CD8-positive, alpha-beta memory T cell (primary cell): ENCODE measurements at regions not wholly inside any gene's neighbourhood (a gene's known extent, or its start where the extent isn't known, plus 50 kb on each side); places are given as distances from the start of the nearest gene placed in this dataset.

Experiments used
- CTCF ChIA-PET: fragments of 350-600 bp; sonication (Branson Sonifier 250); formaldehyde crosslinking; loops from one replicate; lab custom pipeline; 2021; ENCODE audit warnings: antibody characterized with exemption; lab: Charles Lee
- POLR2A ChIA-PET: fragments of 350-600 bp; sonication (Branson Sonifier 250); formaldehyde crosslinking; loops from one replicate; lab custom pipeline; 2021; ENCODE audit warnings: antibody characterized with exemption; lab: Charles Lee
- DNase-seq, 5 donors: peaks; one replicate each; pipeline versions ENCODE4 v3.0.0 to v3.0.0-alpha.2; 2020 to 2022; ENCODE audit warnings: mixed read lengths in 1 of 5
- H3K27ac ChIP-seq: one replicate; pipeline ENCODE4 v1.7.0; 2013; ENCODE audit warnings: low read depth, mild to moderate bottlenecking, low read length, moderate library complexity
- H3K27me3 ChIP-seq: 2 replicates; pipeline ENCODE4 v1.7.0; 2013; ENCODE audit warnings: low read length, mild to moderate bottlenecking; ENCODE audit not compliant: insufficient read depth, poor library complexity, severe bottlenecking
- H3K36me3 ChIP-seq: 2 replicates; pipeline ENCODE4 v1.7.0; 2013; ENCODE audit warnings: mild to moderate bottlenecking, low read length, moderate library complexity; ENCODE audit not compliant: insufficient read depth
- H3K4me1 ChIP-seq: 2 replicates; pipeline ENCODE4 v1.7.0; 2013; ENCODE audit warnings: mild to moderate bottlenecking, low read length, moderate library complexity; ENCODE audit not compliant: insufficient read depth
- H3K4me3 ChIP-seq: 2 replicates; pipeline ENCODE4 v1.7.0; 2013; ENCODE audit warnings: mild to moderate bottlenecking, low read length
- H3K9me3 ChIP-seq: 2 replicates; pipeline ENCODE4 v1.7.0; 2013; ENCODE audit warnings: mild to moderate bottlenecking, low read length
- H3K27ac Mint-ChIP-seq, 8 donors: one replicate each; pipeline ENCODE4 v1.8.0; 2020 to 2021; ENCODE audit warnings: mixed read lengths in 8 of 8, mild to moderate bottlenecking in 6 of 8, inconsistent platforms in 3 of 8, moderate library complexity in 3 of 8
- H3K27me3 Mint-ChIP-seq, 2 donors: one replicate each; pipeline ENCODE4 v1.8.0; 2020 to 2021; ENCODE audit warnings: mixed read lengths in 2 of 2, mild to moderate bottlenecking in 1 of 2, moderate library complexity in 1 of 2
- H3K36me3 Mint-ChIP-seq, 3 donors: one replicate each; pipeline ENCODE4 v1.8.0; 2020 to 2021; ENCODE audit warnings: mixed read lengths in 3 of 3, inconsistent platforms in 1 of 3, mild to moderate bottlenecking in 1 of 3
- H3K4me1 Mint-ChIP-seq, 3 donors: one replicate each; pipeline ENCODE4 v1.8.0; 2020 to 2021; ENCODE audit warnings: mixed read lengths in 3 of 3, inconsistent platforms in 1 of 3, mild to moderate bottlenecking in 1 of 3
- H3K4me3 Mint-ChIP-seq, 7 donors: one replicate each; pipeline ENCODE4 v1.8.0; 2020 to 2021; ENCODE audit warnings: mixed read lengths in 7 of 7, mild to moderate bottlenecking in 6 of 7, moderate library complexity in 4 of 7, inconsistent platforms in 2 of 7
- H3K9me3 Mint-ChIP-seq, 5 donors: one replicate each; pipeline ENCODE4 v1.8.0; 2020 to 2022; ENCODE audit warnings: mixed read lengths in 5 of 5, mild to moderate bottlenecking in 3 of 5, moderate library complexity in 2 of 5, inconsistent platforms in 1 of 5

GRCh38 chr9:108297073-108297472 is 558.7 kb downstream of the ACTL7B start:
- H3K4me3 ChIP-seq, result no peak overlapping the region
- ChIA-PET CTCF (no interaction called here), POLR2A (no interaction called here)
- peak overlapping the region in 1 of 8 donors; percentile 77 for H3K27ac Mint-ChIP-seq
- H3K27me3 Mint-ChIP-seq, result peaks cover 0 to 1% of the 10 kb centered on the region in 2 donors
- no peak overlapping the region for H3K4me3 Mint-ChIP-seq
- no peaks in the 10 kb centered on the region for H3K4me1 Mint-ChIP-seq
- H3K9me3 Mint-ChIP-seq, result peaks cover 0 to 6% (median 3%) of the 10 kb centered on the region in 5 donors
- no peaks in the 10 kb centered on the region for H3K27me3 ChIP-seq
- no peak for DNase-seq
- no peaks in the 10 kb centered on the region for H3K9me3 ChIP-seq
- no peak overlapping the region for H3K27ac ChIP-seq
- no peaks in the 10 kb centered on the region for H3K4me1 ChIP-seq
- no peaks in the 10 kb centered on the region for H3K36me3 Mint-ChIP-seq
- no peaks in the 10 kb centered on the region for H3K36me3 ChIP-seq

GRCh38 chr9:108296056-108296455 is 559.7 kb downstream of the ACTL7B start:
- H3K27ac ChIP-seq, result no peak overlapping the region
- Mint-ChIP-seq H3K9me3 (peaks cover 0 to 6% (median 3%) of the 10 kb centered on the region in 5 donors), H3K4me1 (no peaks in the 10 kb centered on the region), H3K4me3 (no peak overlapping the region), H3K27ac (no peak overlapping the region), H3K27me3 (peaks cover 0 to 1% of the 10 kb centered on the region in 2 donors), H3K36me3 (no peaks in the 10 kb centered on the region)
- no peak for DNase-seq
- H3K4me1 ChIP-seq, result no peaks in the 10 kb centered on the region
- CTCF ChIA-PET, result no interaction called here
- H3K9me3 ChIP-seq, result no peaks in the 10 kb centered on the region
- H3K4me3 ChIP-seq, result no peak overlapping the region
- POLR2A ChIA-PET, result no interaction called here
- no peaks in the 10 kb centered on the region for H3K36me3 ChIP-seq
- no peaks in the 10 kb centered on the region for H3K27me3 ChIP-seq

GRCh38 chr9:108291586-108291932 is 564.2 kb downstream of the ACTL7B start:
- Mint-ChIP-seq H3K27me3 (peaks cover 0 to 1% of the 10 kb centered on the region in 2 donors), H3K4me1 (no peaks in the 10 kb centered on the region), H3K9me3 (peaks cover 0 to 6% (median 0%) of the 10 kb centered on the region in 5 donors), H3K4me3 (no peak overlapping the region), H3K27ac (no peak overlapping the region), H3K36me3 (no peaks in the 10 kb centered on the region)
- ChIA-PET CTCF (no interaction called here), POLR2A (no interaction called here)
- no peaks in the 10 kb centered on the region for H3K36me3 ChIP-seq
- no peak overlapping the region for H3K4me3 ChIP-seq
- no peaks in the 10 kb centered on the region for H3K27me3 ChIP-seq
- no peaks in the 10 kb centered on the region for H3K9me3 ChIP-seq
- no peak for DNase-seq
- no peaks in the 10 kb centered on the region for H3K4me1 ChIP-seq
- no peak overlapping the region for H3K27ac ChIP-seq

- no peak for DNase-seq
- H3K4me1 ChIP-seq, result no peaks in the 10 kb centered on the region
- no peaks in the 10 kb centered on the region for H3K36me3 ChIP-seq
- H3K4me3 ChIP-seq, result no peak overlapping the region
- H3K4me1 Mint-ChIP-seq, result no peaks in the 10 kb centered on the region
- no peaks in the 10 kb centered on the region for H3K27me3 Mint-ChIP-seq
- H3K4me3 Mint-ChIP-seq, result no peak overlapping the region
- ChIA-PET POLR2A (no interaction called here), CTCF (no interaction called here)
- no peak overlapping the region for H3K27ac ChIP-seq
- H3K27me3 ChIP-seq, result no peaks in the 10 kb centered on the region
- no peak overlapping the region for H3K27ac Mint-ChIP-seq
- no peaks in the 10 kb centered on the region for H3K9me3 ChIP-seq
- H3K36me3 Mint-ChIP-seq, result no peaks in the 10 kb centered on the region
- H3K9me3 Mint-ChIP-seq, result peaks cover 0 to 6% (median 0%) of the 10 kb centered on the region in 5 donors
Measured at GRCh38 chr9:108290839-108291585, 564.8 kb downstream of the ACTL7B start.

- no peaks in the 10 kb centered on the region for H3K36me3 ChIP-seq
- H3K4me3 ChIP-seq, result no peak overlapping the region
- no peak for DNase-seq
- Mint-ChIP-seq H3K27ac (no peak overlapping the region), H3K4me1 (no peaks in the 10 kb centered on the region), H3K36me3 (no peaks in the 10 kb centered on the region), H3K4me3 (no peak overlapping the region), H3K9me3 (peaks cover 0 to 4% (median 1%) of the 10 kb centered on the region in 5 donors), H3K27me3 (no peaks in the 10 kb centered on the region)
- H3K27me3 ChIP-seq, result no peaks in the 10 kb centered on the region
- H3K27ac ChIP-seq, result no peak overlapping the region
- ChIA-PET CTCF (no interaction called here), POLR2A (no interaction called here)
- H3K9me3 ChIP-seq, result no peaks in the 10 kb centered on the region
- no peaks in the 10 kb centered on the region for H3K4me1 ChIP-seq
Measured at GRCh38 chr9:108286638-108287206, 569.1 kb downstream of the ACTL7B start.

GRCh38 chr9:108283696-108284095 is 572.1 kb downstream of the ACTL7B start:
- Histone ChIP-seq H3K27me3 (no peaks in the 10 kb centered on the region), H3K4me1 (no peaks in the 10 kb centered on the region), H3K4me3 (no peak overlapping the region), H3K27ac (no peak overlapping the region), H3K9me3 (no peaks in the 10 kb centered on the region), H3K36me3 (no peaks in the 10 kb centered on the region)
- no peak overlapping the region for H3K27ac Mint-ChIP-seq
- POLR2A ChIA-PET, result no interaction called here
- no peaks in the 10 kb centered on the region for H3K4me1 Mint-ChIP-seq
- H3K9me3 Mint-ChIP-seq, result peaks cover 0 to 5% (median 3%) of the 10 kb centered on the region in 5 donors
- H3K4me3 Mint-ChIP-seq, result no peak overlapping the region
- H3K36me3 Mint-ChIP-seq, result no peaks in the 10 kb centered on the region
- no peak for DNase-seq
- no peaks in the 10 kb centered on the region for H3K27me3 Mint-ChIP-seq
- CTCF ChIA-PET, result no interaction called here

- Histone ChIP-seq H3K4me1 (no peaks in the 10 kb centered on the region), H3K4me3 (no peak overlapping the region), H3K27ac (no peak overlapping the region), H3K9me3 (no peaks in the 10 kb centered on the region), H3K27me3 (no peaks in the 10 kb centered on the region), H3K36me3 (no peaks in the 10 kb centered on the region)
- ChIA-PET POLR2A (no interaction called here), CTCF (no interaction called here)
- DNase-seq, result no peak
- no peaks in the 10 kb centered on the region for H3K4me1 Mint-ChIP-seq
- no peak overlapping the region for H3K4me3 Mint-ChIP-seq
- H3K36me3 Mint-ChIP-seq, result no peaks in the 10 kb centered on the region
- no peaks in the 10 kb centered on the region for H3K27me3 Mint-ChIP-seq
- H3K27ac Mint-ChIP-seq, result no peak overlapping the region
- peaks cover 0 to 6% (median 3%) of the 10 kb centered on the region in 5 donors for H3K9me3 Mint-ChIP-seq
Measured at GRCh38 chr9:108282872-108283271, 572.9 kb downstream of the ACTL7B start.

GRCh38 chr9:108281696-108282095 is 574.1 kb downstream of the ACTL7B start:
- ChIA-PET POLR2A (no interaction called here), CTCF (no interaction called here)
- Mint-ChIP-seq H3K36me3 (no peaks in the 10 kb centered on the region), H3K27ac (no peak overlapping the region), H3K4me1 (no peaks in the 10 kb centered on the region), H3K4me3 (no peak overlapping the region), H3K27me3 (no peaks in the 10 kb centered on the region), H3K9me3 (peaks cover 0 to 6% (median 3%) of the 10 kb centered on the region in 5 donors)
- Histone ChIP-seq H3K4me3 (no peak overlapping the region), H3K27ac (no peak overlapping the region), H3K27me3 (no peaks in the 10 kb centered on the region), H3K9me3 (no peaks in the 10 kb centered on the region), H3K36me3 (no peaks in the 10 kb centered on the region), H3K4me1 (no peaks in the 10 kb centered on the region)
- no peak for DNase-seq
